Dermis blood vessel endothelial cell (primary cell): ENCODE measurements at regions not wholly inside any gene's neighbourhood (a gene's known extent, or its start where the extent isn't known, plus 50 kb on each side); places are given as distances from the start of the nearest gene placed in this dataset.
"Not testable (repeated sequence)": the region's sequence is repeated elsewhere in the genome, so short reads cannot be mapped to it uniquely, and the experiment has no call there.

Experiments used
- DNase-seq: peaks from one replicate; pipeline ENCODE4 v3.0.0; 2010

DNA sequence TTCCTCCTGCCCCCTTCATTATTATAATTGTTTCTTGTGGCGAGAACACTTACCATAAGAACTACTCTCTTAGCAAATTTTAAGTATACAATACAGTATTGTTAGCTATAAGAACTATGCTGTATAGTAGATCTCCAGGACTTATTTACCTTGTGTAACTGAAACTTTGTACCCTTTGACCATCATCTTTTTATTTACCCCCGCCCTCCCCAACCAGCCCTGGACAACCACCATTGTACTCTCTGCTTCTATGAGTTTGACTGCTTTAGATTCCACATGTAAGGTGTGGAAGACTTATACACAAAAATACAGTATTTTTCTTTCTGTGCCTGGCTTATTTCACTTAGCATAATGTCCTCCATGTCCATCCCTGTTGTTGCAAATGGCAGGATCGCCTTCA, 161.1 kb downstream of the PHF8 start:
- DNase-seq, result no peak

DNA sequence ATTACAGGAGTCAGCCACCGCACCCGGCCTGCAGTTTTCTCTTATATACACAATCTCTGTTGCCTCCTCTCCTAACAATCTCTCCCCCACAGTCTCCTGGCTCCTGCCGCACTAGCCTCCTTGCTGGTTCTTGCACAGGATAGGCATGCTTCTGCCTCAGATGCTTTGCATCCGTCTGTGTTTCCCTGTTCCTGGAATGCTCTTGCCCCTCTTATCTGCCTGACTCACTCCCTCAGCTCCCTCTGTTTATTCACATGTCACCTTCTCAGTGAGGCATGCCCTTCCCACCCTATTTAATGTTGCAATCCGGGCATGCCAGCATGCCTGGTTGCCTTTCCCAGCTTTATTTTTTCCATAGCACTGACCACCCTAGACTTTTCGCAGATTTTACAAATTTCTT, 161.9 kb downstream of the PHF8 start:
- DNase-seq, result no peak

DNA sequence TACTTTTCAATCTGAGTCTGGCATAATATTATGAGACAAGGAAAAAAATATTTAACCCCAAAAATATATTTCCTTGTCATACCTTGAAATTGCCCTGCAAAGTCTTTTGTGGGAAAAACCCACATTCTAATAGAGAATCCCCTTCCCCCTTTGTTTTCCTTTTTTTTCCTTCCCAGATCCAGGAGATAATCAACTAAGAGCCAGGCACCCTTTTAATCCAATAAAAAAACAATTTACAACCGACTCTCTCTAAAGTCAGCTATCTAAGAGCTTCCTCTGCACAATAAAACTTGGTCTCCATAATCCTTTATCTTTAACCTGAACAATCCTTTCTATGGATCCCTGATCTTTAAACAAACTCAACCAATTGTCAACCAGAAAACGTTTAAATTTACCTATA, 163.5 kb downstream of the PHF8 start:
- DNase-seq, result not testable (repeated sequence)

DNA sequence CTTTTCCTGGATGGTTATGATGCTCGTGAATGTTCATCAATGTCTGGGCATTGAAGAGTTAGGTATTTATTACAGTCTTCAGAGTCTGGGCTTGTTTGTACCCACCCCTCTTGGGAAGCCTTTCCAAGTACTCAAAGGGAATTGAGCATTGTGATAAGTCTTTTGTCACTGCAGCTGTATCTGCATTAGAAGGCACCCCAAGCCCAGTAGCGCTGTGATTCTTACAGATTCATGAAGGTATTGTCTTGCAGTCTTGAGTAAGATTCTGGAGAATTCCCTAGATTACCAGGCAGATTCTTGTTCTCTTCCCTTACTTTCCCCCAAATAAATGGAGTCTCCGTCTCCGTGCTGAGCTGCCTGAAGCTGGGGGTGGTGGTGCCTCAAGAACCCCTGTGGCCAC, 173.4 kb upstream of the HUWE1 start:
- DNase-seq, result no peak

DNA sequence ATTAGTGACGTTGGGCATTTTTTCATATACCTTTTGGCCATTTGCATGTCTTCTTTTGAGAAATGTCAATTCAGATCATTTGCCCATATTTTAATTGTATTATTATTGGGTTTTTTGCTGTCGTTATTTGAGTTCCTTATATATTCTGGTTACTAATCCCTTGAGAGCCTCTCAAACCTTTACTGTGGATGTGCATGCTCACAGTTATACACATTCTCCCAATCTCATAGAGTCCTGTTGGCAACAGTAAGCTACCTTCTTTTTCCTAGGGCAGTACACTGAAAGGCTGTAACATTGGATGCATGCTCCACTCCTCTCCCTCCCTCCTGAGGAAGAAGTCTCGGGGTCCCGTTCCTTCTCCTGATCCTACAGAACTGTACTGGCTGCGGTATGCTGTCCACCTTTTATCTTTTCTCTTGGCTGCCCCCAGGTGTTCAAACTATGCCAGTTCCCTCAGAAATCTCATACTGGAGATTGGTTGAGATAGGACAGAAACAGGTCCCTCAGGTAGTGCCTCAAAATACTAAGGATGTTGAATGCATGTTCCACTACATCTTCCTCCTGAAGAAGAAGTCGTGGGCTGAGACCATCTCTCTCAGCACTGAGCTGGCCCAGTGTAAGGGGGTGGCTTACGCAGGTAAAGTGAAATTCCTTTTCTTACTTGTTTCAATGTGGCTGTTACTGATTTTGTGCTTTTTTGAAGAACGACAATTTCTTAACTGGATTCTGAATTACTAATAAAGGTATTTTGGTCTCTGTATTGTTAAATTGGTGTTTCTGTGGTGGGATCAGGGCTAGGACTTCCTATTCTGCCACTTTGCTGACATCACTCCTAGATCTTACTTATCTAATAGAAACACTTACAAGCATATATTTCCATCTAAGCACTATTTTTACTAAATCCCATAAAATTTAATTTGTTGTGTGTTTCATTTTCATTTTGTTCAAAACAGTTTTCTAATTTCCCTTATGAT, 145.4 kb upstream of the HUWE1 start:
- peak; percentile 55 for DNase-seq

DNA sequence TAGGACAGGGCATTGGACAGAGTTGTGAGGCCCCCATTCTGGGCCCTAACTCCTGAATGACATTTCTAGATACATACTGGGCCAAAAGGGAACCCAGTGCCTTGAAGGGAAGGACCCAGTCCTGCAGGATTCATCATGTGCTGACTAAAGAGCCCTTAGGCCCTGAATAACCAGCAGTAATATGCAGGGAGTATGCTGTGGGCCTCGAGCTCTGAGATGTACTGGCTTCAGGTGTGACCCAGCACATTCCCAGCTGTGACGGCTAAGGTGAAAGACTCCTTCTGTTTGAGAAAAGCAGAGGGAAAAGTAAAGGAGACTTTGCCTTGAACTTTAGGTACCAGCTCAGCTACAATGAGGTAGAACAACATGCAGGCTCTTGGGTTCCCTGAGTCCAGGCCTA, 138.2 kb upstream of the HUWE1 start:
- DNase-seq, result no peak

DNA sequence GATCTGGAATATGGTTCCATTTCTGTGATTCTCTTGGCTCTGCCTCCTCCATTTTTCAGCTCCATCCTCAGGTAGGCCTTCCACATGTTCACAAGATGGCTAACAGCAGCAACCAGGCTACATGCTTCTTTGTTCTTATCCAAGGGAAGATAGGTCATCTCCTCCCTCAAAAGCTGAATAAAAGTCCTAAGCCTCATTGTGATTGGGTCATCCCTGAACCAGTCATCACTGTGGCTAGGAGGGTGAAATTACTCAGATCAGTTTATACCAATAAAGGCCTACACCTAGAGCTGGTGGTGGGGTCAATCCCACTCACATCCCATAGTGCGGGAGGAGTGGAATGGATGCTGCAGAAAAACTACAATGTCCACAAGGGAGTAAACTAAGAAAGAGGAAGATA, 131.6 kb upstream of the HUWE1 start:
- DNase-seq, result not testable (repeated sequence)

DNA sequence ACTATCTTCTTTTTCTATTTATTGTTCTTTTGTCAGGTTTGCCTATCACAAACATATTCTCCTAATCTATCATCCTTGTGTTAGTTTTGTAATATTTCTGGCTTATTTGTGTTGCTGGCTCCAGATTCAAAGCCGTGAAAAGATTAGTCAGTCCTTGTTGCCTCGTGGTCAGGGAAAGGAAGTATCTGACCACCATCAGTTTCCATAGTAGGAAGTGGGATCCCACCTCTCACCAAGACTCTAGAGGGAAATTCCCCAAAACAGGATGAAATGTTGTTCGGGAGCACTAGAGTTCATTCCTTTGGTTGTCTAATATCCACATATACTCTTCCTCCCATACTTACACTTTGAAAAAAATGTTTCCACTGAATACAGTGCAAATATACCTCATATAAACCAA, 131.0 kb upstream of the HUWE1 start:
- no peak for DNase-seq

DNA sequence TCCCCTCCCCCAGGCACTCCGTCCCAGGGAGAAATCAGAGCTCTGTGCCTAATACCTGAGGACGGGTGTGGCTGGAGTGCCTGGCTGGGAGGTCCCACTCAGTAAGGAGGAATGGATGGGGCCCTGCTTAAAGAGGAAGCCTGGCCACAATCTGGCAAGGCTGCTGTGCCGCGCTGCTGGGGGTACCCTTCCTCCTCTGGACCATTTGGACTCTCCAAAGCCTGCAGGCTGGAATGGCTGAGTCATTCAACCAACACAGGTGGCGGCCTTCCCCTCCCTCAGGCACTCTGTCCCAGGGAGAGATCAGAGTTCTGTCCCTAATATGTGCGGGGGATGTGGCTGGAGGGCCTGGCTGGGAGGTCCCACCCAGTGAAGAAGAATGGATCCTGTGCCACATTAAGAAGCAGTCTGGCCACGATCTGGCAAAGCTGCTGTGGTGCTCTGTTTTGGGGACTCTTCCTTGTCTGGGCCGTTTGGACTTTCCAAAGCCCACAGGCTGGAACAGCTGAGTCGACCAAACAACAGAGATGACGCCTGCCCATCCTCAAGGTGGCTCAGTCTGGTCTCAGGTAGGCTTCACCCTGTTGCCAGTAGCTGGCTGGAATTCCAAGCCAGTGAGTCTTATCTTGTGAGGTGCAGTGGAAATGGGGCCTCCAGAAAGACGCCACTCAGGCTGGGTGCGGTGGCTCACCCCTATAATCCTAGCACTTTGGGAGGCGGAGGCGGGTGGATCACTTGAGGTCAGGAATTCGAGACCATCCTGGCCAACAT, 127.3 kb upstream of the HUWE1 start:
- DNase-seq, result no peak

DNA sequence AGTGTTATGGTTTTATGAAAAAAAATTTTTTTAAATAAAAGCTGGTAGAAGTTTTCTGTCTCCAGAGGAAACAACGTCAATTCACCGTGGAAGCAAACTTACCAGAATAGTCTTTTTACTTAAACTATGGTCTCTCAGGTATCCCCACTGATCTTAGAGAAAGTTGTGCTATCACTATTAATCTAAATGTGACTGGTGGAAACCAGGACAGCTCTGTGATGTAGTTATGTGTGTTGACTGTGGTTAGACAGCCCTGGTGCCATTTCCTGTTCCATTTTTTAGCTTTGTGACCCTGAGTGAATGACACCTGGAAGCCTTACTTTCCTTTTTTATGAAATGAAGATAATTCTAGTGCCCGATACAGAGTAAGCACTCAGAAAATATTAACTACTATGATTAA, 111.8 kb upstream of the HUWE1 start:
- DNase-seq, result no peak

DNA sequence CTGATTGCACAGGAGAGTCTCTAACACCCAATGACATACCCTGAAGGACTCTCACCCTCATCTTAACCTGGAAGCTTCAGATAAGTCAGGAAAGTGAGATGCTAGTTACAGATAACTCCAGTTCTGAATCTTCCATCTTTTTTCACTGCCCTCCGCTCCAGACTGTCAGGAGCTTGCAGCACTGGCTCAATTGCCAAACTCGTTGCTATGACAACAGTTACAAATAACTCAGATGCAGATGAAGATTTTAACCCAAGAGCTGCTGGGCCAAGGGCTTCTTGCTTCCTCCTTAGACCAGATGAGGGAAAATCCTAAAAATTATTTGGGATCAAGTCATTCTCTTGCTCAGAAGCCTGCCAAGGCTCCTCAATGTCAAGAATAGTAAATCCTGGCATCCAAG, 109.1 kb upstream of the HUWE1 start:
- DNase-seq, result no peak

DNA sequence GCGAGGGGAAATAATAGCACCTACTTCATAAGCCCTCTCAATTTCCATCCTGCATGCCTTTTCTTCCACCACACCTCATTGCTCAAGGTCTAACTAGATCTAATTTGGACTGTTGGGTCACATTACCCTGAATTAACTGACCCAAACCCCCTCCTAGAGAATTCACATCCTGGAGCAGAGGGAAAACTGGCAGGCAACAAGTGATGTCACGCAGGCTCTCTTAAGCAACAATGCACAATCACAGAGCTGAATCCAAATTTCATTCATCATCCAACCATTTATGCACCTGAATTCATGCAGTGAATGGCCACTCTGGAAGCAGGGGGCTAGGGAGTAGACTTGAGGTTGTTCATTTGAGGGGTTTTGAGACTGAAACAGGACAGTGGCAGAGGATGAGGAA, 107.7 kb upstream of the HUWE1 start:
- no peak for DNase-seq

DNA sequence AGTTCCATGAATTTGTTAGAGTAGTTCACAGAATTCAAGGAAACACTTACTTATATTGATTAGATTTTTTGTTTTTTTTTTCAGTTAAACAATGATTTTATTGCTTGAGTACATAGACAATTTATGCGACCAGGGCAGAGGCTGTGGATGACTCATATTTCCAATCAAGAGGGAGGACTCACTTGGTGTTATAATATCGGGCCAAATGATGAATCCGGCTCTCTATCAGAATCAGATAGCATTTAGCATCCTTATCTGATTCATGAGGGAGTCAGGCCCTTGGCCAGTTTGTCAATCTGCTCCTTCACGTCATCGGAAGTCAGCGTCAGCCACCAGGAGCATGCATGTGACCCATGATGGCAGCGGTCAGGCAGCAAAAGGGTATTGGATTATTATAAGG, 82.3 kb upstream of the HUWE1 start:
- DNase-seq, result no peak

DNA sequence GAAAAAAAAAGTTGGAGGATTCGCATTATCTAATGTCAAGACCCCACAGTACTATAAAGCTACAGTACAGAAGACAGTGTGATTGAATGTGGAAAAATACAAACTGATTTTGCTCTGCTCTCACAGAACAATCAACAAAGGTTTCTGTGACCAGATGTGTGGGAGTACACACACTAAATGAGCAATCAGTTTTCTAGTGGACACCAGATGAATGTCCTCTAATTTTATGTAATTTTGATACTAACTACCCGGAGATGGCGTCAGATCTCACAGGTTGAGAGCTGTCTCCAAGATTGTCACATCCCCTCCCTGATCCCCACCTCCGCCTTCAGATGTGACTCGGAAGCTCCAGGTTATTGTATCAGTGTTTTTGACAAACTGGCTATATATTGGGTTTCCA, 81.9 kb upstream of the HUWE1 start:
- no peak for DNase-seq

DNA sequence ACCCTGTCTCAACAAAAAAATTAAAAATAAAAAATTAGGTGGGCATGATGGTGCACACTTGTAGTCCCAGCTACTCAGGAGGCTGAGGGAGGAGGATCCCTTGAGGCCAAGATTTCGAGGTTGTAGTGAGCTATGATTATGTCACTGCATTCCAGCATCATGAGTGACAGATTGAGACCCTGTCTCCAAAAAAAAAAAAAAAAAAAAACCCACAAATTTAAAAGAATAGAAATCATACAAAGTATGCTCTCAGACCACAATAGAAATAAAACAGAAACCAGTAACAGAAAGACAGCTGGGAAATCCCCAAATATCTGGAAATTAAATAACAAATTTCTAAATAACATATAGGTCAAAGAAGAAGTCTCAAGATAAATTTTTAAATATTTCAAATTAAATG, 81.0 kb upstream of the HUWE1 start:
- no peak for DNase-seq

DNA sequence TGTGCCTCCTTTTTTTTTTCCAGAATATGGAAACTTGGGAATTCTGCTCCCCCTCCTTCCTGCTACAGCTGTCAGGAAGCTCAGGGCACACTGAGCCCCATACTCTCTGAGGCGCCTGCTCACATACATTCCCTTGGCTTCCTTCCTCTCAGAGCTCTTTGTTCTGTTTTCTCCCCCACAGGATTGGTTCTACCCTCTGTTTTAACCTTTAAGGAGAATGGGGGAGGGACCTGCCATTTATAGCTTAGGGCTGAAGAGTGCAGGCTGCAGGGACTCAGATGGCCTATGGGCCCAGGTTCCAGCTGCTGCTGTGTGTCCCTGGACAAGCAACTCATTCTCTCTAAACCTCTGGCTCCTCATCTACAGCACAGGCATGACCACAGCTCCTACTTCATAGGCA, 70.7 kb upstream of the HUWE1 start:
- peak; percentile 21 for DNase-seq

DNA sequence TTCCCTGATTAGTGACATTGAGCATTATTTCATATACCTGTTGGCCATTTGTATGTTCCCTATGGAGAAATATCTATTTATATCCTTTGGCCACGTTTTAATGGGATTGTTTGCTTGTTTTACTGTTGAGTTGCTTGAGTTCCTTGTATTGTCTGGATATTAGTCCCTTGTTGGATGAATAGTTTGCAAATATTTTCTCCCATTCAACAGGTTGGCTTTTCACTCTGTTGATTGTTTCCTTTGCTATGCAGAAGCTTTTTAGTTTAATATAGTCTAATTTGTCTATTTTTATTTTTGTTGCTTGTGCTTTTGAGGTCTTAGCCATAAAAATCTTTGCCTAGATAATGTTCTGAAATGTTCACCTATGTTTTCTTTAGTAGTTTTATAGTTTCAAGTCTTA, 60.2 kb upstream of the HUWE1 start:
- no peak for DNase-seq

DNA sequence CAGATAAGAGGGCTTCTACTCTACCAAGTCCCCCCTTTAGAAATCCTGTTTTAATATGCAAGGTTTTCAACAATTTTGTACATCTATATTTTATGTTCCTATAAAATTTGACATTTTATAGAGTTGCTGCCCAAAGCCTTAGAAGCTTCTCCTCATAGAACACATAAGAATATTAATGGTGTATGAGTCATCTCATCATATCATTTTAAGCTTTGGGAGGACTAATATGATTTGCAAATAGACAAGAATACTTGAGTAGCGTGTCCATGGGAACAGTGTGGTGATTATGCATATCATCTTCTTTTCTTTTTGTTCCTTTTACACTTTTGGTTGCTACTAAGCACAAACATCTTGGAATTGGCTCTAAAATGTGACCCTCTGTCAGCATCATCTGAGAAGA, 56.7 kb upstream of the HUWE1 start:
- DNase-seq, result no peak

DNA sequence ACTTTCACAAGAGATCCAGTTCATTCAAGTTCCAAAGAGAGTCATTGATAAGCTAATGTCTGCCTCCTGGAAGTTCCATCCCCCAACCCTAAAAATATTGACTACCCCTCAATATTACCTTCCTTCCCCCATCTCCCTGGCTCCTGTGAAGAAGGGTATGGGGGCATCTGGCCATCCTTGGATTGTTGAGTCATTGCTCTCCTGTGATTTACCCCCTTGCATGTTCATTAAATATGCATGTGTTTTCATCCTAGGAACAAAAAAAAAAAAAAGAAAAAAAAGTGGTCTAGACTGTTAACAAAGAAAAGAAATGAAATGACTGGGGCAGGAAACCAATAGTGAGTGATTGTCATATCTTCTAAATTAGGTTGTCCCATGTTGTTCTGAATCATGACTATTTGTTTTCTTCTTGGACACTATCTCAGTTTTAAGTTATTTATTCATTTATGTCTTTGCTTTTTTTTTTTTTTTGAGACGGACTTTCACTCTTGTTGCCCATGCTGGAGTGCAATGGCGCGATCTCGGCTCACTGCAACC, 51.9 kb upstream of the HUWE1 start:
- no peak for DNase-seq
